A549 (cell line): ENCODE measurements at regions not wholly inside any gene's neighbourhood (a gene's known extent, or its start where the extent isn't known, plus 50 kb on each side); places are given as distances from the start of the nearest gene placed in this dataset.

ENCODE experiments used
- MYC ChIP-seq: IDR thresholded peaks from 2 replicates; pipeline ENCODE4 v1.6.1; 2012; ENCODE audit warnings: mild to moderate bottlenecking, inconsistent platforms, low read length, improper control_type of control experiment, borderline replicate concordance
- POLR2A ChIP-seq: IDR thresholded peaks from 2 replicates; pipeline ENCODE4 v1.6.1; 2012; ENCODE audit warnings: mild to moderate bottlenecking, low read length
- SREBF2 ChIP-seq: fragments of 450-650 bp; IDR thresholded peaks from 2 replicates; pipeline ENCODE4 v1.6.1; 2014; ENCODE audit warnings: mild to moderate bottlenecking, moderate library complexity
- TF ChIP-seq, protein P1 (sequence below): fragments of >200 bp; sonication (Bioruptor Twin); formaldehyde crosslinking; IDR thresholded peaks from 3 replicates; pipeline ENCODE4 v1.5.1; 2016

- no peak for TF ChIP-seq MYC
- TF ChIP-seq, protein P1, sequence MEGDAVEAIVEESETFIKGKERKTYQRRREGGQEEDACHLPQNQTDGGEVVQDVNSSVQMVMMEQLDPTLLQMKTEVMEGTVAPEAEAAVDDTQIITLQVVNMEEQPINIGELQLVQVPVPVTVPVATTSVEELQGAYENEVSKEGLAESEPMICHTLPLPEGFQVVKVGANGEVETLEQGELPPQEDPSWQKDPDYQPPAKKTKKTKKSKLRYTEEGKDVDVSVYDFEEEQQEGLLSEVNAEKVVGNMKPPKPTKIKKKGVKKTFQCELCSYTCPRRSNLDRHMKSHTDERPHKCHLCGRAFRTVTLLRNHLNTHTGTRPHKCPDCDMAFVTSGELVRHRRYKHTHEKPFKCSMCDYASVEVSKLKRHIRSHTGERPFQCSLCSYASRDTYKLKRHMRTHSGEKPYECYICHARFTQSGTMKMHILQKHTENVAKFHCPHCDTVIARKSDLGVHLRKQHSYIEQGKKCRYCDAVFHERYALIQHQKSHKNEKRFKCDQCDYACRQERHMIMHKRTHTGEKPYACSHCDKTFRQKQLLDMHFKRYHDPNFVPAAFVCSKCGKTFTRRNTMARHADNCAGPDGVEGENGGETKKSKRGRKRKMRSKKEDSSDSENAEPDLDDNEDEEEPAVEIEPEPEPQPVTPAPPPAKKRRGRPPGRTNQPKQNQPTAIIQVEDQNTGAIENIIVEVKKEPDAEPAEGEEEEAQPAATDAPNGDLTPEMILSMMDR = no peak
- no peak for TF ChIP-seq SREBF2
- no peak for TF ChIP-seq POLR2A
Observed at GRCh38 chr2:219723311-219723710, 95.9 kb downstream of the SLC4A3 start.
